Nephron (organoid): ENCODE measurements at regions not wholly inside any gene's neighbourhood (a gene's known extent, or its start where the extent isn't known, plus 50 kb on each side); places are given as distances from the start of the nearest gene placed in this dataset.
A peak's percentile ranks its signal among the peaks of the same experiment; 100 is the strongest.

Source experiments
- H3K27ac Mint-ChIP-seq, 3 experiments: 2 replicates each; pipeline ENCODE4 v1.8.0; 2020; ENCODE audit warnings: mixed read lengths in 3 of 3, mild to moderate bottlenecking in 2 of 3, moderate library complexity in 1 of 3
- H3K27me3 Mint-ChIP-seq: 2 replicates; pipeline ENCODE4 v1.8.0; 2021; ENCODE audit warnings: low read depth, mild to moderate bottlenecking, moderate library complexity, mixed read lengths
- H3K36me3 Mint-ChIP-seq: 2 replicates; pipeline ENCODE4 v1.8.0; 2020; ENCODE audit warnings: low read depth, mixed read lengths
- H3K4me1 Mint-ChIP-seq: 2 replicates; pipeline ENCODE4 v1.8.0; 2020; ENCODE audit warnings: mixed read lengths
- H3K4me3 Mint-ChIP-seq, 3 experiments: 2 replicates each; pipeline ENCODE4 v1.8.0; 2020; ENCODE audit warnings: mild to moderate bottlenecking in 3 of 3, mixed read lengths in 3 of 3, moderate library complexity in 2 of 3
- H3K9me3 Mint-ChIP-seq: 2 replicates; pipeline ENCODE4 v1.8.0; 2020; ENCODE audit warnings: mixed read lengths
- CTCF ChIP-seq, 3 experiments: fragments of 200-600 bp; sonication (generic); IDR thresholded peaks; one replicate each; pipeline ENCODE4 v1.5.0; 2021; ENCODE audit warnings: antibody characterized with exemption in 3 of 3; ENCODE audit not compliant: unreplicated experiment in 3 of 3

GRCh38 chr9:20187318-20187717, 398.5 kb upstream of the SLC24A2 start:
- H3K4me1 Mint-ChIP-seq: peaks cover 6% of the 10 kb centered on the region
- H3K27ac Mint-ChIP-seq: no peak overlapping the region
- H3K4me3 Mint-ChIP-seq: no peak overlapping the region
- H3K36me3 Mint-ChIP-seq: no peaks in the 10 kb centered on the region
- no peaks in the 10 kb centered on the region for H3K27me3 Mint-ChIP-seq
- TF ChIP-seq CTCF (IDR thresholded peaks at IDR 0.05; ENCODE audit: unreplicated experiment in 3 of 3): no peak
- peaks cover 15% of the 10 kb centered on the region for H3K9me3 Mint-ChIP-seq

DNA sequence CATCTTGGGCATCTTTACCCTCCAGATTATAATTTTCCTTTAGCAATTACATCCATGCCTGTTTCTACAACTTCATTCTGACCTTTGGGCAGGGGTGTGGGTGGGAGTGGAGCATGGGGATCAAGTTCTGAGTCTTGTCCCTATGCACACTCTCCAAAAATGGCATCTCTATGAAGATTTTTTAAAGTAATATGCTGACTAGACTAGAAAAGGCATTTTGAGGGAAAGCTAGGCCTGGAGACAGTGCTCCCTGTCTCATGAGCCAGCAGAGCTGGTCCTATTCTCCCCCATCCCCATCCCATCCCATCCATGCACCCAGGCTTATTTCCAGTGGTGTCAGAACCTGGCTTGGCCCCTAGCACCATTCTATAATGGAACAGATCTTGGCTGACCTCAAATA, 398.0 kb upstream of the SLC24A2 start:
- TF ChIP-seq CTCF (IDR thresholded peaks at IDR 0.05; ENCODE audit: unreplicated experiment in 3 of 3): no peak
- Mint-ChIP-seq H3K36me3 (no peaks in the 10 kb centered on the region), H3K27ac (no peak overlapping the region), H3K27me3 (no peaks in the 10 kb centered on the region), H3K4me3 (no peak overlapping the region), H3K9me3 (peaks cover 15% of the 10 kb centered on the region), H3K4me1 (peaks cover 6% of the 10 kb centered on the region)

- Mint-ChIP-seq H3K27me3 (no peaks in the 10 kb centered on the region), H3K36me3 (no peaks in the 10 kb centered on the region), H3K4me1 (peaks cover 6% of the 10 kb centered on the region), H3K4me3 (no peak overlapping the region), H3K9me3 (peaks cover 12% of the 10 kb centered on the region), H3K27ac (no peak overlapping the region)
- no peak for TF ChIP-seq CTCF (IDR thresholded peaks at IDR 0.05; ENCODE audit: unreplicated experiment in 3 of 3)
These were observed 397.4 kb upstream of the SLC24A2 start for GRCh38 chr9:20186231-20186630.

DNA sequence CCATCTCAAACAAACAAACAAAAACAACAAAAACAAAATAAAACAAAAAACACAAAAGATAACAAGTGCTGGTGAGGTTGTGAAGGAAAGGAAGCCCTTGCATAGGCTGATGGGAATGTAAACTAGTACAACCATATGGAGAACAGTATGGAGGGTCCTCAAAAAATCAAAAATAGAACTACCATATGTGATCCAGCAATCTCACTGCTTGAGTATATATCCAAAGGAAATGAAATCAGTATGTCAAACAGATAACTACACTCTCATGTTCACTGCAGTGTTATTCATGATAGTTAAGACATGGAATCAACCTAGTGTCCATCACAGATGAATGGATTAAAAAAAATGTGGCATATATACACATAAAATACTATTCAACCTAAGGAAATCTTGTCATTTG, 395.7 kb upstream of the SLC24A2 start:
- no peak overlapping the region for H3K4me3 Mint-ChIP-seq
- no peaks in the 10 kb centered on the region for H3K27me3 Mint-ChIP-seq
- no peak overlapping the region for H3K27ac Mint-ChIP-seq
- TF ChIP-seq CTCF (IDR thresholded peaks at IDR 0.05; ENCODE audit: unreplicated experiment in 3 of 3): no peak
- peaks cover 6% of the 10 kb centered on the region for H3K4me1 Mint-ChIP-seq
- H3K36me3 Mint-ChIP-seq: no peaks in the 10 kb centered on the region
- H3K9me3 Mint-ChIP-seq: peaks cover 13% of the 10 kb centered on the region

- TF ChIP-seq CTCF (IDR thresholded peaks at IDR 0.05; ENCODE audit: unreplicated experiment in 3 of 3): no peak
- Mint-ChIP-seq H3K9me3 (peaks cover 12% of the 10 kb centered on the region), H3K4me3 (no peak overlapping the region), H3K27me3 (no peaks in the 10 kb centered on the region), H3K36me3 (no peaks in the 10 kb centered on the region), H3K4me1 (peaks cover 12% of the 10 kb centered on the region), H3K27ac (peak overlapping the region in 1 of 3 experiments; percentile 21)
These were observed 389.8 kb upstream of the SLC24A2 start for GRCh38 chr9:20178679-20179078.

DNA sequence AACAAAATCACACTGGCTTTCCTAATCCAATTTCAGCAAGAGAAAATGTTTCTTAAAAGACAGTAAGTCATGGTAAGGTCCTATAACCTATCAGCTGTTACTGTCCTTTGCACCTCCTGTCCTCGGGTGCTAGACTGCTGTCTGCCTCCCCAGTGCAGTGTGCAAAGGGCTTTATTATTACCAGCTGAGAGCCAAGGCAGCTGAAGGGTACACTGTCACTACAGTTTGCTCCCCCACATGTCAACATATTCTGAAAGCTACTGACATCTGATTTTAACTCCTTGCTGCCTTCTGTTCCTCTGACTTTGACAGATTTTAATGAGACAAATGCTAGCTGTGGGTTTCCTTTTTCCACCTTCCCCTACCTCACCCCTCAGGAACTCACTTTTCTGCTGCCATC, 389.4 kb upstream of the SLC24A2 start:
- no peak overlapping the region for H3K4me3 Mint-ChIP-seq
- H3K9me3 Mint-ChIP-seq: peaks cover 12% of the 10 kb centered on the region
- no peaks in the 10 kb centered on the region for H3K36me3 Mint-ChIP-seq
- no peaks in the 10 kb centered on the region for H3K27me3 Mint-ChIP-seq
- peaks cover 12% of the 10 kb centered on the region for H3K4me1 Mint-ChIP-seq
- TF ChIP-seq CTCF (IDR thresholded peaks at IDR 0.05; ENCODE audit: unreplicated experiment in 3 of 3): no peak
- peak overlapping the region in 2 of 3 experiments; percentile 21 to 74 for H3K27ac Mint-ChIP-seq
